ENCODE measurements at regions not wholly inside any gene's neighbourhood (a gene's known extent, or its start where the extent isn't known, plus 50 kb on each side); places are given as distances from the start of the nearest gene placed in this dataset.

GRCh38 chr1:14513111-14513510, 85.4 kb upstream of the KAZN start:
- no peaks in the 10 kb centered on the region for H3K4me1 ChIP-seq (ENCODE audit: control insufficient read depth in 2 of 2, insufficient read depth in 2 of 2, low read length in 2 of 2)
- no peak overlapping the region for H3K4me3 ChIP-seq (ENCODE audit: low read length in 2 of 2)
- no peak for DNase-seq (ENCODE audit: low read depth in 6 of 9, low spot score in 9 of 9)
- no peak overlapping the region for H3K27ac ChIP-seq (ENCODE audit: low read depth in 1 of 2, low read length in 1 of 2)
- no peaks in the 10 kb centered on the region for H3K27me3 ChIP-seq (ENCODE audit: control insufficient read depth in 2 of 2, insufficient read depth in 1 of 2, low read length in 1 of 2)
- H3K9me3 ChIP-seq (ENCODE audit: control insufficient read depth in 2 of 2, insufficient read depth in 1 of 2, low read length in 1 of 2), result no peaks in the 10 kb centered on the region
- WGBS, result 88% methylated on average over 7 of the region's 7 CpGs
- H3K36me3 ChIP-seq (ENCODE audit: control insufficient read depth in 2 of 2, insufficient read depth in 2 of 2, low read length in 1 of 2), result no peaks in the 10 kb centered on the region

GRCh38 chr1:14514739-14515138, 83.7 kb upstream of the KAZN start:
- Histone ChIP-seq H3K36me3 (ENCODE audit: control insufficient read depth in 2 of 2, insufficient read depth in 2 of 2, low read length in 1 of 2) (no peaks in the 10 kb centered on the region), H3K27me3 (ENCODE audit: control insufficient read depth in 2 of 2, insufficient read depth in 1 of 2, low read length in 1 of 2) (no peaks in the 10 kb centered on the region), H3K4me3 (ENCODE audit: low read length in 2 of 2) (no peak overlapping the region), H3K4me1 (ENCODE audit: control insufficient read depth in 2 of 2, insufficient read depth in 2 of 2, low read length in 2 of 2) (no peaks in the 10 kb centered on the region), H3K27ac (ENCODE audit: low read depth in 1 of 2, low read length in 1 of 2) (no peak overlapping the region), H3K9me3 (ENCODE audit: control insufficient read depth in 2 of 2, insufficient read depth in 1 of 2, low read length in 1 of 2) (no peaks in the 10 kb centered on the region)
- WGBS, result 35% methylated on average over 2 of the region's 2 CpGs
- DNase-seq (ENCODE audit: low read depth in 6 of 9, low spot score in 9 of 9), result no peak

GRCh38 chr1:14516974-14517840, 81.3 kb upstream of the KAZN start:
- Histone ChIP-seq H3K4me3 (ENCODE audit: low read length in 2 of 2) (no peak overlapping the region), H3K36me3 (ENCODE audit: control insufficient read depth in 2 of 2, insufficient read depth in 2 of 2, low read length in 1 of 2) (no peaks in the 10 kb centered on the region), H3K9me3 (ENCODE audit: control insufficient read depth in 2 of 2, insufficient read depth in 1 of 2, low read length in 1 of 2) (no peaks in the 10 kb centered on the region), H3K4me1 (ENCODE audit: control insufficient read depth in 2 of 2, insufficient read depth in 2 of 2, low read length in 2 of 2) (peaks cover 0 to 3% of the 10 kb centered on the region in 2 donors), H3K27ac (ENCODE audit: low read depth in 1 of 2, low read length in 1 of 2) (peak overlapping the region in 1 of 2 donors; percentile 53), H3K27me3 (ENCODE audit: control insufficient read depth in 2 of 2, insufficient read depth in 1 of 2, low read length in 1 of 2) (no peaks in the 10 kb centered on the region)
- WGBS, result 90% methylated on average over 6 of the region's 6 CpGs
- DNase-seq (ENCODE audit: low read depth in 6 of 9, low spot score in 9 of 9), result no peak

GRCh38 chr1:14517841-14518180, 80.7 kb upstream of the KAZN start:
- no peaks in the 10 kb centered on the region for H3K36me3 ChIP-seq (ENCODE audit: control insufficient read depth in 2 of 2, insufficient read depth in 2 of 2, low read length in 1 of 2)
- 93% methylated on average over 1 of the region's 1 CpG for WGBS
- no peak for DNase-seq (ENCODE audit: low read depth in 6 of 9, low spot score in 9 of 9)
- H3K9me3 ChIP-seq (ENCODE audit: control insufficient read depth in 2 of 2, insufficient read depth in 1 of 2, low read length in 1 of 2), result no peaks in the 10 kb centered on the region
- H3K27me3 ChIP-seq (ENCODE audit: control insufficient read depth in 2 of 2, insufficient read depth in 1 of 2, low read length in 1 of 2), result no peaks in the 10 kb centered on the region
- H3K4me3 ChIP-seq (ENCODE audit: low read length in 2 of 2), result no peak overlapping the region
- no peak overlapping the region for H3K27ac ChIP-seq (ENCODE audit: low read depth in 1 of 2, low read length in 1 of 2)
- peaks cover 0 to 3% of the 10 kb centered on the region in 2 donors for H3K4me1 ChIP-seq (ENCODE audit: control insufficient read depth in 2 of 2, insufficient read depth in 2 of 2, low read length in 2 of 2)

GRCh38 chr1:14519976-14520375, 78.5 kb upstream of the KAZN start:
- Histone ChIP-seq H3K27ac (ENCODE audit: low read depth in 1 of 2, low read length in 1 of 2) (no peak overlapping the region), H3K27me3 (ENCODE audit: control insufficient read depth in 2 of 2, insufficient read depth in 1 of 2, low read length in 1 of 2) (no peaks in the 10 kb centered on the region), H3K9me3 (ENCODE audit: control insufficient read depth in 2 of 2, insufficient read depth in 1 of 2, low read length in 1 of 2) (no peaks in the 10 kb centered on the region), H3K4me1 (ENCODE audit: control insufficient read depth in 2 of 2, insufficient read depth in 2 of 2, low read length in 2 of 2) (peaks cover 0 to 3% of the 10 kb centered on the region in 2 donors), H3K4me3 (ENCODE audit: low read length in 2 of 2) (no peak overlapping the region), H3K36me3 (ENCODE audit: control insufficient read depth in 2 of 2, insufficient read depth in 2 of 2, low read length in 1 of 2) (no peaks in the 10 kb centered on the region)
- DNase-seq (ENCODE audit: low read depth in 6 of 9, low spot score in 9 of 9), result no peak
- WGBS, result 93% methylated on average over 5 of the region's 5 CpGs

- no peak for DNase-seq (ENCODE audit: low read depth in 6 of 9, low spot score in 9 of 9)
- no peaks in the 10 kb centered on the region for H3K9me3 ChIP-seq (ENCODE audit: control insufficient read depth in 2 of 2, insufficient read depth in 1 of 2, low read length in 1 of 2)
- H3K4me3 ChIP-seq (ENCODE audit: low read length in 2 of 2), result no peak overlapping the region
- no peaks in the 10 kb centered on the region for H3K27me3 ChIP-seq (ENCODE audit: control insufficient read depth in 2 of 2, insufficient read depth in 1 of 2, low read length in 1 of 2)
- WGBS, result 94% methylated on average over 4 of the region's 4 CpGs
- no peaks in the 10 kb centered on the region for H3K36me3 ChIP-seq (ENCODE audit: control insufficient read depth in 2 of 2, insufficient read depth in 2 of 2, low read length in 1 of 2)
- peaks cover 0 to 3% of the 10 kb centered on the region in 2 donors for H3K4me1 ChIP-seq (ENCODE audit: control insufficient read depth in 2 of 2, insufficient read depth in 2 of 2, low read length in 2 of 2)
- H3K27ac ChIP-seq (ENCODE audit: low read depth in 1 of 2, low read length in 1 of 2), result peak overlapping the region in 1 of 2 donors; percentile 68
These were observed 77.8 kb upstream of the KAZN start for GRCh38 chr1:14520514-14521163.

GRCh38 chr1:14521622-14522021, 76.9 kb upstream of the KAZN start:
- H3K27me3 ChIP-seq (ENCODE audit: control insufficient read depth in 2 of 2, insufficient read depth in 1 of 2, low read length in 1 of 2), result no peaks in the 10 kb centered on the region
- H3K4me1 ChIP-seq (ENCODE audit: control insufficient read depth in 2 of 2, insufficient read depth in 2 of 2, low read length in 2 of 2), result peaks cover 0 to 3% of the 10 kb centered on the region in 2 donors
- no peak for DNase-seq (ENCODE audit: low read depth in 6 of 9, low spot score in 9 of 9)
- H3K36me3 ChIP-seq (ENCODE audit: control insufficient read depth in 2 of 2, insufficient read depth in 2 of 2, low read length in 1 of 2), result no peaks in the 10 kb centered on the region
- peak overlapping the region in 1 of 2 donors; percentile 43 for H3K27ac ChIP-seq (ENCODE audit: low read depth in 1 of 2, low read length in 1 of 2)
- no peaks in the 10 kb centered on the region for H3K9me3 ChIP-seq (ENCODE audit: control insufficient read depth in 2 of 2, insufficient read depth in 1 of 2, low read length in 1 of 2)
- WGBS, result 59% methylated on average over 6 of the region's 6 CpGs
- no peak overlapping the region for H3K4me3 ChIP-seq (ENCODE audit: low read length in 2 of 2)

GRCh38 chr1:14522077-14522925, 76.2 kb upstream of the KAZN start:
- Histone ChIP-seq H3K4me1 (ENCODE audit: control insufficient read depth in 2 of 2, insufficient read depth in 2 of 2, low read length in 2 of 2) (peaks cover 0 to 3% of the 10 kb centered on the region in 2 donors), H3K4me3 (ENCODE audit: low read length in 2 of 2) (no peak overlapping the region), H3K36me3 (ENCODE audit: control insufficient read depth in 2 of 2, insufficient read depth in 2 of 2, low read length in 1 of 2) (no peaks in the 10 kb centered on the region), H3K9me3 (ENCODE audit: control insufficient read depth in 2 of 2, insufficient read depth in 1 of 2, low read length in 1 of 2) (no peaks in the 10 kb centered on the region), H3K27me3 (ENCODE audit: control insufficient read depth in 2 of 2, insufficient read depth in 1 of 2, low read length in 1 of 2) (no peaks in the 10 kb centered on the region), H3K27ac (ENCODE audit: low read depth in 1 of 2, low read length in 1 of 2) (peak overlapping the region in 1 of 2 donors; percentile 60)
- 91% methylated on average over 9 of the region's 9 CpGs for WGBS
- no peak for DNase-seq (ENCODE audit: low read depth in 6 of 9, low spot score in 9 of 9)

- no peak overlapping the region for H3K4me3 ChIP-seq (ENCODE audit: low read length in 2 of 2)
- H3K27ac ChIP-seq (ENCODE audit: low read depth in 1 of 2, low read length in 1 of 2), result peak overlapping the region in 1 of 2 donors; percentile 60
- WGBS, result 85% methylated on average over 4 of the region's 4 CpGs
- no peaks in the 10 kb centered on the region for H3K36me3 ChIP-seq (ENCODE audit: control insufficient read depth in 2 of 2, insufficient read depth in 2 of 2, low read length in 1 of 2)
- no peaks in the 10 kb centered on the region for H3K9me3 ChIP-seq (ENCODE audit: control insufficient read depth in 2 of 2, insufficient read depth in 1 of 2, low read length in 1 of 2)
- no peaks in the 10 kb centered on the region for H3K27me3 ChIP-seq (ENCODE audit: control insufficient read depth in 2 of 2, insufficient read depth in 1 of 2, low read length in 1 of 2)
- peaks cover 0 to 3% of the 10 kb centered on the region in 2 donors for H3K4me1 ChIP-seq (ENCODE audit: control insufficient read depth in 2 of 2, insufficient read depth in 2 of 2, low read length in 2 of 2)
- no peak for DNase-seq (ENCODE audit: low read depth in 6 of 9, low spot score in 9 of 9)
These were observed 75.6 kb upstream of the KAZN start for GRCh38 chr1:14522926-14523241.
